ENCODE measurements at regions not wholly inside any gene's neighbourhood (a gene's known extent, or its start where the extent isn't known, plus 50 kb on each side); places are given as distances from the start of the nearest gene placed in this dataset.

- TF ChIP-seq CTCF (conservative IDR thresholded peaks at IDR 0.05; ENCODE audit: low read length): no peak
- TF ChIP-seq EZH2phosphoT487 (IDR thresholded peaks at IDR 0.05; ENCODE audit: borderline replicate concordance, low read depth, low read length): no peak
- Histone ChIP-seq H3K27ac (ENCODE audit: low read depth, low read length, poor library complexity, severe bottlenecking) (no peak overlapping the region), H4K20me1 (ENCODE audit: insufficient read depth, low read length) (no peaks in the 10 kb centered on the region), H3K79me2 (ENCODE audit: insufficient read depth, low read depth, low read length) (no peaks in the 10 kb centered on the region), H3K4me2 (ENCODE audit: low read length) (no peak overlapping the region), H3K9me2 (ENCODE audit: insufficient read depth, low read length) (no peaks in the 10 kb centered on the region), H3K36me3 (ENCODE audit: insufficient read depth, low read length) (no peaks in the 10 kb centered on the region), H3K4me3 (ENCODE audit: low read depth, low read length, poor library complexity, severe bottlenecking) (no peak overlapping the region), H3K4me1 (ENCODE audit: insufficient read depth, low read length, poor library complexity, severe bottlenecking) (no peaks in the 10 kb centered on the region), H2AFZ (ENCODE audit: low read length) (no peak overlapping the region), H3K9me3 (ENCODE audit: low read length) (no peaks in the 10 kb centered on the region)
- ChIA-PET CTCF (ENCODE audit: unreplicated experiment) (no interaction called here), POLR2A (no interaction called here)
- DNase-seq (ENCODE audit: low spot score): no peak
- intact Hi-C loops (cut with micrococcal nuclease; ENCODE audit: unreplicated experiment): no loop called here
- BruUV-seq (replicated peaks): no TSS peak
These were observed 531.9 kb upstream of the CHD1 start for GRCh38 chr5:99460701-99461100.

- H3K4me3 ChIP-seq (ENCODE audit: low read depth, low read length, poor library complexity, severe bottlenecking): no peak overlapping the region
- ChIA-PET CTCF (ENCODE audit: unreplicated experiment) (no interaction called here), POLR2A (no interaction called here)
These were observed 524.4 kb upstream of the CHD1 start for GRCh38 chr5:99453196-99453595.

GRCh38 chr5:99449786-99450185 lies 521.0 kb upstream of the CHD1 start:
- H3K9me2 ChIP-seq (ENCODE audit: insufficient read depth, low read length): no peaks in the 10 kb centered on the region
- ChIA-PET CTCF (ENCODE audit: unreplicated experiment) (no interaction called here), POLR2A (no interaction called here)
- H3K4me2 ChIP-seq (ENCODE audit: low read length): no peak overlapping the region
- no peak overlapping the region for H3K4me3 ChIP-seq (ENCODE audit: low read depth, low read length, poor library complexity, severe bottlenecking)
- intact Hi-C loops (cut with micrococcal nuclease; ENCODE audit: unreplicated experiment): no loop called here
- H2AFZ ChIP-seq (ENCODE audit: low read length): no peak overlapping the region
- H3K4me1 ChIP-seq (ENCODE audit: insufficient read depth, low read length, poor library complexity, severe bottlenecking): no peaks in the 10 kb centered on the region
- no peaks in the 10 kb centered on the region for H4K20me1 ChIP-seq (ENCODE audit: insufficient read depth, low read length)
- no peaks in the 10 kb centered on the region for H3K9me3 ChIP-seq (ENCODE audit: low read length)
- TF ChIP-seq CTCF (conservative IDR thresholded peaks at IDR 0.05; ENCODE audit: low read length) (no peak), EZH2phosphoT487 (IDR thresholded peaks at IDR 0.05; ENCODE audit: borderline replicate concordance, low read depth, low read length) (no peak)
- BruUV-seq (replicated peaks): no TSS peak
- no peaks in the 10 kb centered on the region for H3K36me3 ChIP-seq (ENCODE audit: insufficient read depth, low read length)
- no peak for DNase-seq (ENCODE audit: low spot score)
- no peaks in the 10 kb centered on the region for H3K79me2 ChIP-seq (ENCODE audit: insufficient read depth, low read depth, low read length)
- H3K27ac ChIP-seq (ENCODE audit: low read depth, low read length, poor library complexity, severe bottlenecking): no peak overlapping the region

More at GRCh38 chr5:99453196-99453595, 524.4 kb upstream of the CHD1 start:
- Histone ChIP-seq H3K9me3 (ENCODE audit: low read length) (no peaks in the 10 kb centered on the region), H3K4me2 (ENCODE audit: low read length) (no peak overlapping the region), H2AFZ (ENCODE audit: low read length) (no peak overlapping the region), H3K36me3 (ENCODE audit: insufficient read depth, low read length) (no peaks in the 10 kb centered on the region), H3K79me2 (ENCODE audit: insufficient read depth, low read depth, low read length) (no peaks in the 10 kb centered on the region), H3K4me1 (ENCODE audit: insufficient read depth, low read length, poor library complexity, severe bottlenecking) (no peaks in the 10 kb centered on the region), H4K20me1 (ENCODE audit: insufficient read depth, low read length) (no peaks in the 10 kb centered on the region), H3K27ac (ENCODE audit: low read depth, low read length, poor library complexity, severe bottlenecking) (no peak overlapping the region), H3K9me2 (ENCODE audit: insufficient read depth, low read length) (no peaks in the 10 kb centered on the region)
- TF ChIP-seq CTCF (conservative IDR thresholded peaks at IDR 0.05; ENCODE audit: low read length) (no peak), EZH2phosphoT487 (IDR thresholded peaks at IDR 0.05; ENCODE audit: borderline replicate concordance, low read depth, low read length) (no peak)
- BruUV-seq (replicated peaks): no TSS peak
- no peak for DNase-seq (ENCODE audit: low spot score)
- intact Hi-C loops (cut with micrococcal nuclease; ENCODE audit: unreplicated experiment): no loop called here
